Spleen (tissue), 11 donors: ENCODE measurements at regions not wholly inside any gene's neighbourhood (a gene's known extent, or its start where the extent isn't known, plus 50 kb on each side); places are given as distances from the start of the nearest gene placed in this dataset.

Experiments
- DNase-seq: peaks from one replicate; pipeline ENCODE4 v3.0.0-alpha.2; 2020
- H3K27ac ChIP-seq, 8 donors: fragments of 200-600 bp; sonication (generic) in 7 of 8; 1 replicate in 4 of 8; 2 replicates in 4 of 8; pipeline versions ENCODE4 v1.5.0 to v1.8.0; 2016 to 2021; ENCODE audit warnings: inconsistent platforms in 4 of 8, mild to moderate bottlenecking in 4 of 8, moderate library complexity in 1 of 8
- H3K27me3 ChIP-seq, 7 donors: fragments of 200-600 bp; sonication (generic) in 6 of 7; replicated peaks in 1 of 7; 1 replicate in 4 of 7; 2 replicates in 3 of 7; pipeline versions ENCODE4 v1.5.0 to v1.8.0; 2016 to 2021; ENCODE audit warnings: inconsistent platforms in 3 of 7, mild to moderate bottlenecking in 1 of 7
- H3K36me3 ChIP-seq, 6 donors: fragments of 200-600 bp; sonication (generic) in 5 of 6; 1 replicate in 4 of 6; 2 replicates in 2 of 6; pipeline versions ENCODE4 v1.5.0 to v1.8.0; 2016 to 2021; ENCODE audit warnings: inconsistent platforms in 2 of 6
- H3K4me1 ChIP-seq, 6 donors: fragments of 200-600 bp; sonication (generic) in 5 of 6; 1 replicate in 3 of 6; 2 replicates in 3 of 6; pipeline versions ENCODE4 v1.5.0 to v1.8.0; 2016 to 2021; ENCODE audit warnings: inconsistent platforms in 3 of 6
- H3K4me3 ChIP-seq, 8 donors: fragments of 200-600 bp; sonication (generic) in 7 of 8; 1 replicate in 4 of 8; 2 replicates in 4 of 8; pipeline versions ENCODE4 v1.5.0 to v1.8.0; 2016 to 2021; ENCODE audit warnings: inconsistent platforms in 4 of 8, mild to moderate bottlenecking in 4 of 8, moderate library complexity in 2 of 8
- H3K9me3 ChIP-seq, 8 donors: fragments of 200-600 bp; sonication (generic) in 7 of 8; 1 replicate in 4 of 8; 2 replicates in 4 of 8; pipeline versions ENCODE4 v1.5.0 to v1.8.0; 2016 to 2021; ENCODE audit warnings: inconsistent platforms in 4 of 8
- POLR2A ChIP-seq, 3 donors: fragments of 450-650 bp; IDR thresholded peaks; one replicate each; pipeline ENCODE4 v1.5.1; 2017; ENCODE audit warnings: antibody characterized with exemption in 3 of 3, mild to moderate bottlenecking in 1 of 3
- POLR2AphosphoS5 ChIP-seq, 3 donors: sonication (generic); formaldehyde crosslinking; IDR thresholded peaks; one replicate each; pipeline ENCODE4 v1.5.1; 2017; ENCODE audit warnings: antibody characterized with exemption in 3 of 3
- WGBS, 5 donors: extraction: QIAGEN DNeasy Blood & Tissue Kit in 3 of 5; methylation state at CpG; one replicate each; pipeline versions ENCODE4 v1.1.5 to v1.1.7; 2013 to 2018; 5-methylcytosine and 5-hydroxymethylcytosine counted together
- intact Hi-C: fragments of 100-400 bp; cut with DNase I; formaldehyde crosslinking; loops from one replicate; pipeline ENCODE4 v1.15.0; 2023; ENCODE audit warnings: low total_unique reads
- TF ChIP-seq, protein P1 (sequence below), 11 experiments: fragments of 200-600 bp in 7 of 11; fragments of 450-650 bp in 4 of 11; sonication (generic) in 4 of 11; IDR thresholded peaks in 8 of 11; conservative IDR thresholded peaks in 3 of 11; 1 replicate in 7 of 11; 2 replicates in 4 of 11; pipeline versions ENCODE4 v1.4.0 to v1.8.0; 2016 to 2021; ENCODE audit warnings: antibody characterized with exemption in 11 of 11, inconsistent platforms in 4 of 11, mild to moderate bottlenecking in 1 of 11
- donor health status: healthy with polysubstance abuse.
- donor health status: DM: no; HTN: no; CAD: no; lungs with moderate emphysema.
- donor health status: DM: no; HTN: no; CAD: no.
- donor health status: Bipolar disorder and iron deficiency.
- donor health status: healthy.
- donor health status: DM: no; HTN: no; CAD: no.
- donor health status: DM: yes; HTN: yes; CAD: no.

GRCh38 chr5:38164776-38165399, 93.5 kb upstream of the EGFLAM start:
- TF ChIP-seq, protein P1, sequence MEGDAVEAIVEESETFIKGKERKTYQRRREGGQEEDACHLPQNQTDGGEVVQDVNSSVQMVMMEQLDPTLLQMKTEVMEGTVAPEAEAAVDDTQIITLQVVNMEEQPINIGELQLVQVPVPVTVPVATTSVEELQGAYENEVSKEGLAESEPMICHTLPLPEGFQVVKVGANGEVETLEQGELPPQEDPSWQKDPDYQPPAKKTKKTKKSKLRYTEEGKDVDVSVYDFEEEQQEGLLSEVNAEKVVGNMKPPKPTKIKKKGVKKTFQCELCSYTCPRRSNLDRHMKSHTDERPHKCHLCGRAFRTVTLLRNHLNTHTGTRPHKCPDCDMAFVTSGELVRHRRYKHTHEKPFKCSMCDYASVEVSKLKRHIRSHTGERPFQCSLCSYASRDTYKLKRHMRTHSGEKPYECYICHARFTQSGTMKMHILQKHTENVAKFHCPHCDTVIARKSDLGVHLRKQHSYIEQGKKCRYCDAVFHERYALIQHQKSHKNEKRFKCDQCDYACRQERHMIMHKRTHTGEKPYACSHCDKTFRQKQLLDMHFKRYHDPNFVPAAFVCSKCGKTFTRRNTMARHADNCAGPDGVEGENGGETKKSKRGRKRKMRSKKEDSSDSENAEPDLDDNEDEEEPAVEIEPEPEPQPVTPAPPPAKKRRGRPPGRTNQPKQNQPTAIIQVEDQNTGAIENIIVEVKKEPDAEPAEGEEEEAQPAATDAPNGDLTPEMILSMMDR (IDR thresholded peaks at IDR 0.05 in 8 of 11, conservative IDR thresholded peaks at IDR 0.05 in 3 of 11): no peak
- no peak for TF ChIP-seq POLR2A (IDR thresholded peaks at IDR 0.05)
- no peak for TF ChIP-seq POLR2AphosphoS5 (IDR thresholded peaks at IDR 0.05)
- no peak overlapping the region for H3K4me3 ChIP-seq
- no peaks in the 10 kb centered on the region for H3K36me3 ChIP-seq
- H3K27ac ChIP-seq: no peak overlapping the region
- H3K4me1 ChIP-seq: no peaks in the 10 kb centered on the region
- H3K27me3 ChIP-seq: peaks cover 0 to 4% (median 0%) of the 10 kb centered on the region in 7 donors
- 34 to 61% (median 41%) methylated on average over 4 of the region's 4 CpGs for WGBS, 5 donors
- no peak for DNase-seq
- H3K9me3 ChIP-seq: peaks cover 0 to 4% (median 0%) of the 10 kb centered on the region in 8 donors
- intact Hi-C loops: no loop called here

DNA sequence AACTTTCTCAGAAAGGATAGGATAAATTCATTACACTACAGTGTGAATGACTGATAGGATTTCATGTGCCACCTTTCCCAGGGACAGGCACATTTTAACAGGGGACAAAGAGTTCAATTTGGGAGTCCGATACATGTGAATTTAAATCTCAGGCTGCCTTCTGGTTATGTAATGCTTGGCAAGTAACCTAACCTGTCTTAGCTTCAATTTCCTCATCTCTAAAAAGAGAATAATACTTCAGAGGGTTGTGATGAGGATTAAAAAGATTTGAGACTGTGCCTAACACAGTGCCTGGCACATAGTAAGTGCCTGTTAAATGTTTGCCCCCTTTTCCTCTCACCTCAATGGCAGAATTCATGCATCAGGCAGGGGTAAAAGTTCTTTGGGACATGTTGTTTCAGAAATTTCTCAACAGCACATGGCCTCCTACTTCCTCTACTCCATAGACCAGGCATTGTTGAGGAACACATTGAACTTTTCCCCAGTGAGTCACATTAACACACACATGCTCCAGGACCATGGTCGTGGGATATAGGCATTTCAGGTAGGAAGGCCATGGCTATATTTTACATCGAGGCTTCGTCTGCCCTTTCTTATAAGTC, 94.6 kb upstream of the EGFLAM start:
- Histone ChIP-seq H3K36me3 (no peaks in the 10 kb centered on the region), H3K27me3 (peaks cover 0 to 4% (median 0%) of the 10 kb centered on the region in 7 donors), H3K4me1 (no peaks in the 10 kb centered on the region), H3K9me3 (peaks cover 0 to 4% (median 0%) of the 10 kb centered on the region in 8 donors), H3K4me3 (no peak overlapping the region), H3K27ac (no peak overlapping the region)
- 60 to 73% (median 69%) methylated on average over 4 of the region's 4 CpGs for WGBS, 5 donors
- no peak for DNase-seq
- intact Hi-C loops: no loop called here
- TF ChIP-seq POLR2AphosphoS5 (IDR thresholded peaks at IDR 0.05) (no peak), POLR2A (IDR thresholded peaks at IDR 0.05) (no peak)
- TF ChIP-seq, protein P1 (IDR thresholded peaks at IDR 0.05 in 8 of 11, conservative IDR thresholded peaks at IDR 0.05 in 3 of 11): no peak

- H3K9me3 ChIP-seq: peaks cover 0 to 4% (median 0%) of the 10 kb centered on the region in 8 donors
- no peak overlapping the region for H3K27ac ChIP-seq
- no peak for DNase-seq
- H3K4me3 ChIP-seq: no peak overlapping the region
- H3K4me1 ChIP-seq: no peaks in the 10 kb centered on the region
- intact Hi-C loops: no loop called here
- no peaks in the 10 kb centered on the region for H3K36me3 ChIP-seq
- peaks cover 0 to 4% (median 0%) of the 10 kb centered on the region in 7 donors for H3K27me3 ChIP-seq
- 83 to 92% (median 87%) methylated on average over 4 of the region's 4 CpGs for WGBS, 5 donors
- TF ChIP-seq POLR2A (IDR thresholded peaks at IDR 0.05): no peak
- TF ChIP-seq, protein P1 (IDR thresholded peaks at IDR 0.05 in 8 of 11, conservative IDR thresholded peaks at IDR 0.05 in 3 of 11): no peak
- TF ChIP-seq POLR2AphosphoS5 (IDR thresholded peaks at IDR 0.05): no peak
Observed at GRCh38 chr5:38162625-38163024, 95.7 kb upstream of the EGFLAM start.

DNA sequence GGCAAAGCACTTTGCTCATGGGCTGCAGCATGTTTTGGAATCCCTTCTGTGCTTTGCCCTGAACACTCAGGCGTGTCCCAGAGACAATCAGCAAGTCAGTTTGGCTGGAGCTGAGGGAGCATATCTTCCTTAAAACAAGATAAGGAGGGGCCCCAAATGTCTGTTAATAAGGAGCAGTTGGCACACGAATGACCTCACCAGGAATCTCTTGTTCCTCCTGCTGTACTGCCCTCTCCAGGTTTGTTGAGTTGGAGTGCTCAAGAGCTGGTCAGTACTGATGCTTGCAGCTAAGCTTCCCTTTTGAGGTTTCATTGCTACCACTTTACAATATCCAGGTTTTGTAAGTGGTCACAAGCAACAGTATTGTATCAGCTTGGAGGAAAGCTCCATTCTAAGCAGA, 101.3 kb upstream of the EGFLAM start:
- no peak for DNase-seq
- H3K27me3 ChIP-seq: peaks cover 0 to 4% (median 0%) of the 10 kb centered on the region in 7 donors
- 53 to 78% (median 61%) methylated on average over 2 of the region's 2 CpGs for WGBS, 5 donors
- no peaks in the 10 kb centered on the region for H3K4me1 ChIP-seq
- no peak for TF ChIP-seq POLR2AphosphoS5 (IDR thresholded peaks at IDR 0.05)
- TF ChIP-seq, protein P1 (IDR thresholded peaks at IDR 0.05 in 8 of 11, conservative IDR thresholded peaks at IDR 0.05 in 3 of 11): no peak
- no peak for TF ChIP-seq POLR2A (IDR thresholded peaks at IDR 0.05)
- no peak overlapping the region for H3K27ac ChIP-seq
- intact Hi-C loops: no loop called here
- H3K4me3 ChIP-seq: no peak overlapping the region
- peaks cover 0 to under 1% (median 0%) of the 10 kb centered on the region in 8 donors for H3K9me3 ChIP-seq
- H3K36me3 ChIP-seq: no peaks in the 10 kb centered on the region
